ENCODE measurements at regions not wholly inside any gene's neighbourhood (a gene's known extent, or its start where the extent isn't known, plus 50 kb on each side); places are given as distances from the start of the nearest gene placed in this dataset.

- ATAC-seq (ENCODE audit: low read depth) (no peak), DNase-seq (ENCODE audit: low spot score) (no peak)
- Histone ChIP-seq H3K4me3 (ENCODE audit: severe bottlenecking) (no peak overlapping the region), H3K27me3 (ENCODE audit: insufficient read depth, poor library complexity, severe bottlenecking) (no peaks in the 10 kb centered on the region), H3K36me3 (ENCODE audit: low read depth) (no peaks in the 10 kb centered on the region), H3K4me1 (ENCODE audit: insufficient read depth, poor library complexity, severe bottlenecking) (no peaks in the 10 kb centered on the region), H3K9me3 (ENCODE audit: severe bottlenecking) (no peaks in the 10 kb centered on the region), H3K27ac (ENCODE audit: poor library complexity, severe bottlenecking) (no peak overlapping the region)
- TF ChIP-seq CTCF (IDR thresholded peaks at IDR 0.05; ENCODE audit: poor library complexity, severe bottlenecking), result no peak
Observed at GRCh38 chrX:86887341-86887740, 630.3 kb upstream of the KLHL4 start.

GRCh38 chrX:86910027-86910426, 607.6 kb upstream of the KLHL4 start:
- Histone ChIP-seq H3K36me3 (ENCODE audit: low read depth) (no peaks in the 10 kb centered on the region), H3K27ac (ENCODE audit: poor library complexity, severe bottlenecking) (no peak overlapping the region), H3K27me3 (ENCODE audit: insufficient read depth, poor library complexity, severe bottlenecking) (no peaks in the 10 kb centered on the region), H3K9me3 (ENCODE audit: severe bottlenecking) (no peaks in the 10 kb centered on the region), H3K4me3 (ENCODE audit: severe bottlenecking) (no peak overlapping the region), H3K4me1 (ENCODE audit: insufficient read depth, poor library complexity, severe bottlenecking) (no peaks in the 10 kb centered on the region)
- DNase-seq (ENCODE audit: low spot score) (no peak), ATAC-seq (ENCODE audit: low read depth) (no peak)
- no peak for TF ChIP-seq CTCF (IDR thresholded peaks at IDR 0.05; ENCODE audit: poor library complexity, severe bottlenecking)

GRCh38 chrX:86910602-86911311, 606.8 kb upstream of the KLHL4 start:
- ATAC-seq (ENCODE audit: low read depth) (no peak), DNase-seq (ENCODE audit: low spot score) (no peak)
- no peak overlapping the region for H3K4me3 ChIP-seq (ENCODE audit: severe bottlenecking)
- TF ChIP-seq CTCF (IDR thresholded peaks at IDR 0.05; ENCODE audit: poor library complexity, severe bottlenecking), result no peak
- H3K27ac ChIP-seq (ENCODE audit: poor library complexity, severe bottlenecking), result no peak overlapping the region
- no peaks in the 10 kb centered on the region for H3K9me3 ChIP-seq (ENCODE audit: severe bottlenecking)
- H3K36me3 ChIP-seq (ENCODE audit: low read depth), result no peaks in the 10 kb centered on the region
- no peaks in the 10 kb centered on the region for H3K4me1 ChIP-seq (ENCODE audit: insufficient read depth, poor library complexity, severe bottlenecking)
- no peaks in the 10 kb centered on the region for H3K27me3 ChIP-seq (ENCODE audit: insufficient read depth, poor library complexity, severe bottlenecking)

- Histone ChIP-seq H3K27ac (ENCODE audit: poor library complexity, severe bottlenecking) (no peak overlapping the region), H3K27me3 (ENCODE audit: insufficient read depth, poor library complexity, severe bottlenecking) (no peaks in the 10 kb centered on the region), H3K9me3 (ENCODE audit: severe bottlenecking) (no peaks in the 10 kb centered on the region), H3K4me3 (ENCODE audit: severe bottlenecking) (no peak overlapping the region), H3K4me1 (ENCODE audit: insufficient read depth, poor library complexity, severe bottlenecking) (no peaks in the 10 kb centered on the region), H3K36me3 (ENCODE audit: low read depth) (no peaks in the 10 kb centered on the region)
- no peak for TF ChIP-seq CTCF (IDR thresholded peaks at IDR 0.05; ENCODE audit: poor library complexity, severe bottlenecking)
- ATAC-seq (ENCODE audit: low read depth) (no peak), DNase-seq (ENCODE audit: low spot score) (no peak)
Observed at GRCh38 chrX:86914569-86914968, 603.0 kb upstream of the KLHL4 start.

- DNase-seq (ENCODE audit: low spot score) (no peak), ATAC-seq (ENCODE audit: low read depth) (no peak)
- no peak for TF ChIP-seq CTCF (IDR thresholded peaks at IDR 0.05; ENCODE audit: poor library complexity, severe bottlenecking)
- Histone ChIP-seq H3K4me3 (ENCODE audit: severe bottlenecking) (no peak overlapping the region), H3K9me3 (ENCODE audit: severe bottlenecking) (no peaks in the 10 kb centered on the region), H3K4me1 (ENCODE audit: insufficient read depth, poor library complexity, severe bottlenecking) (no peaks in the 10 kb centered on the region), H3K27ac (ENCODE audit: poor library complexity, severe bottlenecking) (no peak overlapping the region), H3K36me3 (ENCODE audit: low read depth) (no peaks in the 10 kb centered on the region), H3K27me3 (ENCODE audit: insufficient read depth, poor library complexity, severe bottlenecking) (no peaks in the 10 kb centered on the region)
Observed at GRCh38 chrX:86917959-86918358, 599.6 kb upstream of the KLHL4 start.
